GM12874 (cell line): ENCODE measurements at regions not wholly inside any gene's neighbourhood (a gene's known extent, or its start where the extent isn't known, plus 50 kb on each side); places are given as distances from the start of the nearest gene placed in this dataset.

Experiments
- CTCF ChIP-seq: IDR thresholded peaks from 2 replicates; pipeline ENCODE4 v1.5.1; 2011; ENCODE audit warnings: low read depth, mild to moderate bottlenecking, control low read depth, low read length, moderate library complexity; ENCODE audit not compliant: insufficient read depth

GRCh38 chr6:19552076-19552475 is 285.1 kb upstream of the ID4 start:
- no peak for TF ChIP-seq CTCF

- no peak for TF ChIP-seq CTCF
Observed at GRCh38 chr6:19552588-19552987, 284.6 kb upstream of the ID4 start.

GRCh38 chr6:19554356-19555225 is 282.6 kb upstream of the ID4 start:
- no peak for TF ChIP-seq CTCF

- TF ChIP-seq CTCF = no peak
Observed at GRCh38 chr6:19557191-19557590, 280.0 kb upstream of the ID4 start.

- TF ChIP-seq CTCF = no peak
Observed at GRCh38 chr6:19558201-19558600, 279.0 kb upstream of the ID4 start.

GRCh38 chr6:19558934-19559333 is 278.2 kb upstream of the ID4 start:
- no peak for TF ChIP-seq CTCF

- no peak for TF ChIP-seq CTCF
Observed at GRCh38 chr6:19562468-19562867, 274.7 kb upstream of the ID4 start.

- TF ChIP-seq CTCF = no peak
Observed at GRCh38 chr6:19569563-19569962, 267.6 kb upstream of the ID4 start.
